ENCODE measurements at regions not wholly inside any gene's neighbourhood (a gene's known extent, or its start where the extent isn't known, plus 50 kb on each side); places are given as distances from the start of the nearest gene placed in this dataset.
A peak's percentile ranks its signal among the peaks of the same experiment; 100 is the strongest.

DNA sequence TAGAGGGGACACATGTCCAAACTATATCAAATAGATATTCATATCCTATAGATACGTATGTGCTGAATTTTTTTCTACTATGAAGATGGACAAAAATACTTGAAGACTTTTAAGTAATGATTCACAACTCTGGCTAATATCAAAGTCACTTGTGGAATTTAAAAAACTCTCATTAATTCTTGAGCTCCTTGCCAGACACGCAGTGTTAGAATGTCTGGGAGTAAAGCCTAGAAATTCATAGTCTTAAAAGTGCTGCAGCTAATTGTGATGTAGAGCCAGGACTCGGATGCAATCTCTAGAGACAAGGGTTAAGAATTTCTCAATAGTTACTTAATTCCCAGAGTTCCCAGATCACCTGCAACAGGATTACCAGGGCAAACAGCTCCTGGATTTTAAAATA lies 107.4 kb downstream of the ARL6IP6 start:
- no peak for TF ChIP-seq POLR2A (IDR thresholded peaks at IDR 0.05)
- TF ChIP-seq, protein P1, sequence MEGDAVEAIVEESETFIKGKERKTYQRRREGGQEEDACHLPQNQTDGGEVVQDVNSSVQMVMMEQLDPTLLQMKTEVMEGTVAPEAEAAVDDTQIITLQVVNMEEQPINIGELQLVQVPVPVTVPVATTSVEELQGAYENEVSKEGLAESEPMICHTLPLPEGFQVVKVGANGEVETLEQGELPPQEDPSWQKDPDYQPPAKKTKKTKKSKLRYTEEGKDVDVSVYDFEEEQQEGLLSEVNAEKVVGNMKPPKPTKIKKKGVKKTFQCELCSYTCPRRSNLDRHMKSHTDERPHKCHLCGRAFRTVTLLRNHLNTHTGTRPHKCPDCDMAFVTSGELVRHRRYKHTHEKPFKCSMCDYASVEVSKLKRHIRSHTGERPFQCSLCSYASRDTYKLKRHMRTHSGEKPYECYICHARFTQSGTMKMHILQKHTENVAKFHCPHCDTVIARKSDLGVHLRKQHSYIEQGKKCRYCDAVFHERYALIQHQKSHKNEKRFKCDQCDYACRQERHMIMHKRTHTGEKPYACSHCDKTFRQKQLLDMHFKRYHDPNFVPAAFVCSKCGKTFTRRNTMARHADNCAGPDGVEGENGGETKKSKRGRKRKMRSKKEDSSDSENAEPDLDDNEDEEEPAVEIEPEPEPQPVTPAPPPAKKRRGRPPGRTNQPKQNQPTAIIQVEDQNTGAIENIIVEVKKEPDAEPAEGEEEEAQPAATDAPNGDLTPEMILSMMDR (IDR thresholded peaks at IDR 0.05) = no peak
- Histone ChIP-seq H3K4me1 (replicated peaks in 1 of 2) (peaks cover 10 to 39% of the 10 kb centered on the region in 2 donors), H3K36me3 (replicated peaks in 1 of 2) (no peaks in the 10 kb centered on the region), H3K9me3 (replicated peaks in 1 of 3) (no peaks in the 10 kb centered on the region), H3K27me3 (no peaks in the 10 kb centered on the region), H3K27ac (peak overlapping the region in 2 of 5 donors; percentile 1 to 81), H3K4me3 (no peak overlapping the region)
- 42 to 58% (median 46%) methylated on average over 3 of the region's 3 CpGs for WGBS, 4 donors
- no peak for DNase-seq
- intact Hi-C loops (cut with DNase I) = no loop called here

DNA sequence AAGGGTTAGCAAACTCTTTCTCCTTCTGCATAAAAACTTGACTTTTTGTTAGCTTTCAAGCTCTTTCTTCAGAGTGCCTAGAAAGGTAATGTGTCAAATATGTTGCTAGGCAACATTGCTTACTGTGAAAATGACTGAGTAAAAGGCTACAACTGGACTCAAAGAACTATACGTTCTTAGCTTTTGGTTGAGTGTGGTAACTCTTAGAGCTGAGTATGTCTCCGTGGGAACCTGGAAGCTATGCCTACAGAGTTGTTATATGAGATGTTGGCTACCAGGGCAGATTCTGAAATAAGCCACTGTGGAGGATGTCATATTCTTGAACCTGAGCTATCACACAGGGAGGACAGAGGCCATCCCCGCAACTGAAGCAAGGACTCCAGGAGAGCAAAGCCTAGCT lies 105.5 kb downstream of the ARL6IP6 start:
- WGBS, 4 donors = 39 to 74% (median 61%) methylated on average over 2 to 3 of the region's 3 CpGs
- Histone ChIP-seq H3K4me3 (no peak overlapping the region), H3K36me3 (replicated peaks in 1 of 2) (no peaks in the 10 kb centered on the region), H3K27me3 (no peaks in the 10 kb centered on the region), H3K4me1 (replicated peaks in 1 of 2) (peaks cover 10 to 31% of the 10 kb centered on the region in 2 donors), H3K9me3 (replicated peaks in 1 of 3) (no peaks in the 10 kb centered on the region), H3K27ac (no peak overlapping the region)
- TF ChIP-seq POLR2A (IDR thresholded peaks at IDR 0.05) = no peak
- TF ChIP-seq, protein P1 (IDR thresholded peaks at IDR 0.05) = no peak
- DNase-seq = no peak
- intact Hi-C loops (cut with DNase I) = no loop called here

DNA sequence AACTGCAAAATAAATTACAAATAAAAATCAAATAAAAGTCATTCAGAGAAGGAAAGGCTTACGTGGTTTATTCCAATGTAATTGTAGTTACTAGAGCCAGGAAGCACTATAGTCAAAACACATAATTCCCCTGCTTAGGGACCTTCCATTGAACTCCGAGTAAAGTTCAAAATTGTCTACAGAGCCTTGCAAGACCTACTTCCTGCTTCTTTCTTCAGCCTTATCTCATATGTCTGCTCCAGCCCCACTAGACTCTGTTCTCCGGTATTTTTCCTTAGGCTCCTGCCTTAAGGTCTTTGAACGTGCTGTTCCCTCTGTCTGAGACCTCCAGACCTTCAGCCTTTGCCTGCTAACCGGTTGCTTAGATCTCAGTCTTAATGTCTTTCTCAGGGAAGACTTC lies 104.3 kb downstream of the ARL6IP6 start:
- Histone ChIP-seq H3K27me3 (no peaks in the 10 kb centered on the region), H3K27ac (no peak overlapping the region), H3K4me3 (no peak overlapping the region), H3K9me3 (replicated peaks in 1 of 3) (no peaks in the 10 kb centered on the region), H3K36me3 (replicated peaks in 1 of 2) (no peaks in the 10 kb centered on the region), H3K4me1 (replicated peaks in 1 of 2) (peaks cover 5 to 25% of the 10 kb centered on the region in 2 donors)
- no peak for DNase-seq
- intact Hi-C loops (cut with DNase I) = no loop called here
- TF ChIP-seq, protein P1 (IDR thresholded peaks at IDR 0.05) = no peak
- TF ChIP-seq POLR2A (IDR thresholded peaks at IDR 0.05) = no peak
- WGBS, 4 donors = 43 to 53% (median 50%) methylated on average over 5 of the region's 5 CpGs

DNA sequence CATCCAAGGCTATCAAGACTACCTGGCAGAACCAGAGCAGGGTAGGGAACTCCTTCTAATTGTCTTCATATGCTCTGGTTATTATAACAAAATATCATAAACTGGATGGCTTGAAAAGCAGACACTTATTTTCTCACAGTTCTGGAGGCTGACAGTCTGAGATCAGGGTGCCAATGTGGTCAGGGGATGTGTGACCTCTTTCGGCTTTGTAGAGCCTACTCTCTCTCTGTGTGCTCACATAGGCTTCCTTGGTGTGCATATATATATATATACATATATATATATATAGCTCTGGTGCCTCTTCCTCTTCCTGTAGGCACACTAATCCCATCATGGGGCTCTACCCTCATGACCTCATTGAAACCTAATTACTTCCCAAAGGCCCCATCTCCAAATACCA lies 101.6 kb downstream of the ARL6IP6 start:
- no peak overlapping the region for H3K4me3 ChIP-seq
- H3K36me3 ChIP-seq (replicated peaks in 1 of 2) = no peaks in the 10 kb centered on the region
- WGBS, 4 donors = 87 to 100% (median 100%) methylated on average over 1 of the region's 1 CpG; no CpG with 5 or more reads in 1 of the 4 donors
- no peak overlapping the region for H3K27ac ChIP-seq
- H3K4me1 ChIP-seq (replicated peaks in 1 of 2) = peaks cover 0 to 8% of the 10 kb centered on the region in 2 donors
- no peak for DNase-seq
- TF ChIP-seq POLR2A (IDR thresholded peaks at IDR 0.05) = no peak
- TF ChIP-seq, protein P1 (IDR thresholded peaks at IDR 0.05) = no peak
- intact Hi-C loops (cut with DNase I) = no loop called here
- H3K9me3 ChIP-seq (replicated peaks in 1 of 3) = no peaks in the 10 kb centered on the region
- no peaks in the 10 kb centered on the region for H3K27me3 ChIP-seq
